Liver (tissue), 8 donors: ENCODE measurements at regions not wholly inside any gene's neighbourhood (a gene's known extent, or its start where the extent isn't known, plus 50 kb on each side); places are given as distances from the start of the nearest gene placed in this dataset.

Experiments
- DNase-seq: peaks from one replicate; pipeline ENCODE4 v3.0.0-alpha.2; 2017; ENCODE audit warnings: low spot score
- H3K27ac ChIP-seq, 2 donors: one replicate each; pipeline ENCODE4 v1.7.0; 2013; ENCODE audit warnings: inconsistent platforms in 2 of 2, low read length in 2 of 2, control low read depth in 1 of 2, low read depth in 1 of 2, mild to moderate bottlenecking in 1 of 2
- H3K27me3 ChIP-seq, 4 donors: one replicate each; pipeline versions ENCODE4 v1.6.1 to v1.7.0; 2013; ENCODE audit warnings: low read length in 3 of 4, inconsistent platforms in 1 of 4, mild to moderate bottlenecking in 1 of 4, moderate library complexity in 1 of 4; ENCODE audit not compliant: control insufficient read depth in 4 of 4, insufficient read depth in 4 of 4
- H3K36me3 ChIP-seq, 4 donors: one replicate each; pipeline versions ENCODE4 v1.6.1 to v1.7.0; 2013; ENCODE audit warnings: low read length in 3 of 4, mild to moderate bottlenecking in 3 of 4, low read depth in 1 of 4, moderate library complexity in 1 of 4; ENCODE audit not compliant: control insufficient read depth in 4 of 4, insufficient read depth in 3 of 4
- H3K4me1 ChIP-seq, 4 donors: one replicate each; pipeline versions ENCODE4 v1.6.1 to v1.7.0; 2013; ENCODE audit warnings: low read length in 3 of 4, mild to moderate bottlenecking in 3 of 4, moderate library complexity in 1 of 4; ENCODE audit not compliant: control insufficient read depth in 4 of 4, insufficient read depth in 4 of 4
- H3K4me3 ChIP-seq, 3 donors: one replicate each; pipeline versions ENCODE4 v1.6.1 to v1.7.0; 2013; ENCODE audit warnings: low read length in 3 of 3, control low read depth in 1 of 3, low read depth in 1 of 3, mild to moderate bottlenecking in 1 of 3
- H3K9ac ChIP-seq, 2 donors: one replicate each; pipeline ENCODE4 v1.7.0; 2013; ENCODE audit warnings: low read length in 2 of 2, mild to moderate bottlenecking in 2 of 2, moderate library complexity in 2 of 2, control low read depth in 1 of 2, low read depth in 1 of 2
- H3K9me3 ChIP-seq, 4 donors: one replicate each; pipeline versions ENCODE4 v1.6.1 to v1.7.0; 2013; ENCODE audit warnings: low read length in 3 of 4; ENCODE audit not compliant: control insufficient read depth in 4 of 4
- ATF3 ChIP-seq: IDR thresholded peaks from 2 replicates; pipeline ENCODE4 v1.6.1; 2016; ENCODE audit warnings: antibody characterized with exemption
- CTCF ChIP-seq: fragments of 150-350 bp; IDR thresholded peaks from 2 replicates; pipeline ENCODE4 v1.5.1; 2017; ENCODE audit warnings: improper control_type of control experiment, low read depth, low read length; ENCODE audit not compliant: missing input control
- EGR1 ChIP-seq, 2 donors: IDR thresholded peaks; 2 replicates each; pipeline ENCODE4 v1.6.1; 2016 to 2018; ENCODE audit warnings: antibody characterized with exemption in 2 of 2, low read depth in 2 of 2
- FOXA2 ChIP-seq: IDR thresholded peaks from 2 replicates; pipeline ENCODE4 v1.6.1; 2016; ENCODE audit warnings: antibody characterized with exemption
- HNF4A ChIP-seq, 2 donors: conservative IDR thresholded peaks; 2 replicates each; pipeline ENCODE4 v1.6.1; 2016; ENCODE audit warnings: antibody characterized with exemption in 2 of 2, mild to moderate bottlenecking in 2 of 2
- HNF4G ChIP-seq: IDR thresholded peaks from 2 replicates; pipeline ENCODE4 v1.6.1; 2016; ENCODE audit warnings: antibody characterized with exemption
- JUND ChIP-seq, 2 donors: IDR thresholded peaks; 2 replicates each; pipeline ENCODE4 v1.6.1; 2016; ENCODE audit warnings: antibody characterized with exemption in 2 of 2
- MAX ChIP-seq: IDR thresholded peaks from 2 replicates; pipeline ENCODE4 v1.6.1; 2016; ENCODE audit warnings: antibody characterized with exemption
- NR2F2 ChIP-seq: IDR thresholded peaks from 2 replicates; pipeline ENCODE4 v1.6.1; 2016; ENCODE audit warnings: antibody characterized with exemption
- RAD21 ChIP-seq, 2 donors: IDR thresholded peaks; 2 replicates each; pipeline ENCODE4 v1.6.1; 2016; ENCODE audit warnings: antibody characterized with exemption in 2 of 2, mild to moderate bottlenecking in 2 of 2
- RXRA ChIP-seq, 2 donors: IDR thresholded peaks; 2 replicates each; pipeline ENCODE4 v1.6.1; 2017 to 2018; ENCODE audit warnings: antibody characterized with exemption in 2 of 2, mild to moderate bottlenecking in 1 of 2
- SP1 ChIP-seq: IDR thresholded peaks from 2 replicates; pipeline ENCODE4 v1.6.1; 2018; ENCODE audit warnings: antibody characterized with exemption, mild to moderate bottlenecking
- YY1 ChIP-seq: IDR thresholded peaks from 2 replicates; pipeline ENCODE4 v1.6.1; 2016; ENCODE audit warnings: antibody characterized with exemption, mild to moderate bottlenecking
- ZBTB33 ChIP-seq: IDR thresholded peaks from 2 replicates; pipeline ENCODE4 v1.6.1; 2016; ENCODE audit warnings: antibody characterized with exemption
- WGBS: extraction: QIAGEN DNeasy Blood & Tissue Kit; methylation state at CpG from one replicate; pipeline ENCODE4 v1.1.7; 2013; 5-methylcytosine and 5-hydroxymethylcytosine counted together
- donor health status: healthy.
- donor health status: healthy.
- donor health status: healthy.
- donor health status: healthy.
- donor health status: healthy.

- Histone ChIP-seq H3K4me3 (no peak overlapping the region), H3K9ac (no peak overlapping the region), H3K36me3 (no peaks in the 10 kb centered on the region), H3K4me1 (no peaks in the 10 kb centered on the region), H3K27ac (no peak overlapping the region), H3K9me3 (no peaks in the 10 kb centered on the region), H3K27me3 (no peaks in the 10 kb centered on the region)
- DNase-seq: no peak
- TF ChIP-seq ATF3: no peak
- no peak for TF ChIP-seq MAX
- TF ChIP-seq SP1: no peak
- no peak for TF ChIP-seq RXRA (IDR thresholded peaks at IDR 0.05)
- no peak for TF ChIP-seq JUND (IDR thresholded peaks at IDR 0.05)
- TF ChIP-seq RAD21 (IDR thresholded peaks at IDR 0.05): no peak
- no peak for TF ChIP-seq NR2F2
- TF ChIP-seq ZBTB33: no peak
- TF ChIP-seq EGR1 (IDR thresholded peaks at IDR 0.05; ENCODE audit: low read depth in 2 of 2): no peak
- TF ChIP-seq HNF4A (conservative IDR thresholded peaks at IDR 0.05): no peak
- no peak for TF ChIP-seq CTCF
- TF ChIP-seq FOXA2: no peak
- TF ChIP-seq YY1: no peak
- TF ChIP-seq HNF4G: no peak
- WGBS: 80% methylated on average over 4 of the region's 4 CpGs
These were observed 49.7 kb upstream of the LMO4 start for GRCh38 chr1:87278825-87279535.
